ENCODE measurements at regions not wholly inside any gene's neighbourhood (a gene's known extent, or its start where the extent isn't known, plus 50 kb on each side); places are given as distances from the start of the nearest gene placed in this dataset.

GRCh38 chr6:19214231-19214630 lies 622.9 kb upstream of the ID4 start:
- TF ChIP-seq CTCF (IDR thresholded peaks at IDR 0.05; ENCODE audit: insufficient read depth, low read length, poor library complexity, severe bottlenecking) (no peak), EZH2phosphoT487 (conservative IDR thresholded peaks at IDR 0.05; ENCODE audit: low read length) (no peak)
